Keratinocyte (primary cell): ENCODE measurements at regions not wholly inside any gene's neighbourhood (a gene's known extent, or its start where the extent isn't known, plus 50 kb on each side); places are given as distances from the start of the nearest gene placed in this dataset.

Experiments
- DNase-seq: peaks from one replicate; pipeline ENCODE4 v3.0.0-alpha.2; 2011; ENCODE audit warnings: low read depth, missing footprints, low spot score
- FAIRE-seq: peaks from 2 replicates; lab custom pipeline; 2011; peaks lifted over from hg19 to GRCh38; lab: Jason Lieb, UNC
- H2AFZ ChIP-seq: 2 replicates; pipeline ENCODE4 v1.6.0; 2012; ENCODE audit warnings: low read length, control low read depth, inconsistent platforms; ENCODE audit not compliant: control insufficient read depth
- H3K27ac ChIP-seq: 2 replicates; pipeline ENCODE4 v1.5.1; 2011; ENCODE audit warnings: low read length; ENCODE audit not compliant: control insufficient read depth, insufficient read depth
- H3K27me3 ChIP-seq: 3 replicates; pipeline ENCODE4 v1.6.0; 2011; ENCODE audit warnings: low read length; ENCODE audit not compliant: control insufficient read depth, insufficient read depth; ENCODE audit errors: extremely low read depth
- H3K36me3 ChIP-seq, 2 experiments: 2 replicates in 1 of 2; 3 replicates in 1 of 2; pipeline ENCODE4 v1.5.1; 2011; ENCODE audit warnings: low read length in 2 of 2, mild to moderate bottlenecking in 1 of 2; ENCODE audit not compliant: control insufficient read depth in 2 of 2, insufficient read depth in 2 of 2; ENCODE audit errors: extremely low read depth in 1 of 2
- H3K4me1 ChIP-seq: 3 replicates; pipeline ENCODE4 v1.5.1; 2011; ENCODE audit warnings: low read length; ENCODE audit not compliant: control insufficient read depth, insufficient read depth; ENCODE audit errors: extremely low read depth
- H3K4me2 ChIP-seq: 3 replicates; pipeline ENCODE4 v1.6.0; 2011; ENCODE audit warnings: low read depth, low read length; ENCODE audit not compliant: control insufficient read depth, insufficient read depth; ENCODE audit errors: extremely low read depth
- H3K4me3 ChIP-seq, 3 experiments: fragments of 200-600 bp in 1 of 3; sonication (generic) in 1 of 3; 2 replicates in 2 of 3; 3 replicates in 1 of 3; pipeline ENCODE4 v1.5.1; 2011 to 2016; ENCODE audit warnings: low read length in 3 of 3, mild to moderate bottlenecking in 3 of 3, control low read depth in 2 of 3, inconsistent platforms in 1 of 3, low read depth in 1 of 3, mixed read lengths in 1 of 3, mixed run types in 1 of 3, moderate library complexity in 1 of 3; ENCODE audit not compliant: control insufficient read depth in 2 of 3, insufficient read depth in 2 of 3; ENCODE audit errors: extremely low read depth in 1 of 3
- H3K79me2 ChIP-seq: 2 replicates; pipeline ENCODE4 v1.6.0; 2012; ENCODE audit warnings: low read length; ENCODE audit not compliant: control insufficient read depth, insufficient read depth
- H3K9ac ChIP-seq: 3 replicates; pipeline ENCODE4 v1.6.0; 2011; ENCODE audit warnings: low read length; ENCODE audit not compliant: control insufficient read depth, insufficient read depth; ENCODE audit errors: extremely low read depth
- H3K9me1 ChIP-seq: 3 replicates; pipeline ENCODE4 v1.6.0; 2011; ENCODE audit warnings: low read length; ENCODE audit not compliant: control insufficient read depth, insufficient read depth; ENCODE audit errors: extremely low read depth
- H3K9me3 ChIP-seq: 2 replicates; pipeline ENCODE4 v1.5.1; 2012; ENCODE audit warnings: low read depth, low read length; ENCODE audit not compliant: control insufficient read depth
- H4K20me1 ChIP-seq: 3 replicates; pipeline ENCODE4 v1.6.0; 2011; ENCODE audit warnings: low read length; ENCODE audit not compliant: control insufficient read depth, insufficient read depth; ENCODE audit errors: extremely low read depth
- CTCF ChIP-seq, 3 experiments: IDR thresholded peaks in 1 of 3; conservative IDR thresholded peaks in 1 of 3; optimal IDR thresholded peaks in 1 of 3; 2 replicates in 2 of 3; 3 replicates in 1 of 3; pipeline versions ENCODE3 to v1.5.1; 2011; ENCODE audit warnings: low read length in 3 of 3, mild to moderate bottlenecking in 3 of 3, moderate library complexity in 2 of 3, control low read depth in 1 of 3, inconsistent platforms in 1 of 3; ENCODE audit not compliant: insufficient read depth in 2 of 3; ENCODE audit errors: extremely low read depth in 1 of 3
- EZH2 ChIP-seq: IDR thresholded peaks from one replicate; pipeline ENCODE4 v1.6.1; 2012; ENCODE audit warnings: inconsistent platforms, mild to moderate bottlenecking, low read length, moderate library complexity
- dilution Hi-C: fragments of 300-500 bp; cut with MboI; formaldehyde crosslinking; loops from one replicate; pipeline ENCODE4 v1.7.0; 2020; ENCODE audit warnings: low sequenced_read_pairs; ENCODE audit not compliant: extremely low pct_ligation_motif_present

DNA sequence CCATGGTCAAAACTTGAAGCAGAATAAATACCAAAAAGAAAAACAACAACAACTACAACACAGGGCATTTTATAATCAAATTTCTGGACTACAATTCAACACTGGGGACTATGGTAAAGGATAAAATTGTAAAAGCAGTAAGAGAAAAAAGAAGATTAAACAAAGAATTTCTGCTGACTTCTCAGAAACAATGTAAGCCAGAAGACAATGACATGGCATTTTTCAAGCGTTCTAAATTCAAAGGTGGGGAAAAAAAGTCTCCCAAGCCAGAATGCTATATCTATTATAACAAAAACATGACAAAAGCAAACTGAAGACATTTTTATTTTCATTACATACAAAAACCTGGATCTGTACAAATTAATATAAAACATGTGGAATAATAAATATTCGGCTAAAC, 433.1 kb downstream of the NPHP4 start:
- Histone ChIP-seq H3K27me3 (no peaks in the 10 kb centered on the region), H3K79me2 (no peaks in the 10 kb centered on the region), H3K9ac (no peak overlapping the region), H3K27ac (no peak overlapping the region), H4K20me1 (no peaks in the 10 kb centered on the region), H3K36me3 (no peaks in the 10 kb centered on the region), H3K4me3 (no peak overlapping the region), H3K4me2 (no peak overlapping the region), H3K9me3 (no peaks in the 10 kb centered on the region), H2AFZ (no peak overlapping the region), H3K9me1 (no peaks in the 10 kb centered on the region), H3K4me1 (no peaks in the 10 kb centered on the region)
- no peak for TF ChIP-seq EZH2
- TF ChIP-seq CTCF (optimal IDR thresholded peaks at IDR 0.05 in 1 of 3, IDR thresholded peaks at IDR 0.05 in 1 of 3, conservative IDR thresholded peaks at IDR 0.05 in 1 of 3; ENCODE audit: extremely low read depth in 1 of 3, insufficient read depth in 2 of 3, low read length in 3 of 3): no peak
- no peak for DNase-seq
- dilution Hi-C loops: no loop called here
- no peak for FAIRE-seq

DNA sequence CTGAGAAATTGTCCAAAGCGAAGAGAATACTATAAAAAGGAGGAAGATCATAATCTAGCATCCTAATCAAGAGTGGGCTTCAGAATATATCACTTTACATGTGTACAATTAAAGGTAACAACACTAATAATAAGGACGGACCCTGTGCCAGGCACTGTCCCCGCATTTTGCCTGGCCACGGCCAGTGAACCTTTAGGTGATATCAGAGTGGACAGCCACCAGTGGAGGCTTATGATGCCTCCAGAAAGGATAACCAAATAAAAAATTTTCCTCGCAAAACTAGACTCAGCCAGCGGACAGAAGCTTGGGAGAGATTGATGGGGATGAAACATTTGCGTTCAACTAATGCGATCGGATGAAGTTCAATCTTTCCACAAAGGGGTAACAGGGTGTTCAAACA, 436.4 kb downstream of the NPHP4 start:
- FAIRE-seq: no peak
- H3K27me3 ChIP-seq: no peaks in the 10 kb centered on the region
- no peak overlapping the region for H2AFZ ChIP-seq
- dilution Hi-C loops: no loop called here
- no peaks in the 10 kb centered on the region for H3K79me2 ChIP-seq
- no peak overlapping the region for H3K4me3 ChIP-seq
- no peaks in the 10 kb centered on the region for H3K9me3 ChIP-seq
- no peaks in the 10 kb centered on the region for H3K9me1 ChIP-seq
- TF ChIP-seq CTCF (optimal IDR thresholded peaks at IDR 0.05 in 1 of 3, IDR thresholded peaks at IDR 0.05 in 1 of 3, conservative IDR thresholded peaks at IDR 0.05 in 1 of 3; ENCODE audit: extremely low read depth in 1 of 3, insufficient read depth in 2 of 3, low read length in 3 of 3) (no peak), EZH2 (no peak)
- DNase-seq: no peak
- H3K27ac ChIP-seq: no peak overlapping the region
- H4K20me1 ChIP-seq: no peaks in the 10 kb centered on the region
- H3K9ac ChIP-seq: no peak overlapping the region
- no peaks in the 10 kb centered on the region for H3K36me3 ChIP-seq
- no peaks in the 10 kb centered on the region for H3K4me1 ChIP-seq
- H3K4me2 ChIP-seq: no peak overlapping the region
